GM12878 (cell line): ENCODE measurements at regions not wholly inside any gene's neighbourhood (a gene's known extent, or its start where the extent isn't known, plus 50 kb on each side); places are given as distances from the start of the nearest gene placed in this dataset.

Experiments
- ATAC-seq: fragments of 200-7000 bp; cut with Tn5 transposase; 3 replicates; pipeline ENCODE4 v1.9.1; 2020; ENCODE audit warnings: mild to moderate bottlenecking, moderate library complexity
- BruUV-seq: library from RNA; stranded (reverse); fragments of 400-500 nt; replicated peaks from 2 replicates; lab custom pipeline; 2021; lab: Mats Ljungman, UMichigan
- CTCF ChIA-PET: fragments of 300-600 bp; sonication (Branson Sonifier 250); formaldehyde crosslinking; extraction: SDS; loops from one replicate; lab custom pipeline; 2021; ENCODE audit warnings: inconsistent platforms; lab: Yijun Ruan, JAX
- POLR2A ChIA-PET: fragments of 350-600 bp; formaldehyde crosslinking; extraction: SDS; loops from one replicate; lab custom pipeline; 2021; ENCODE audit warnings: inconsistent platforms; lab: Charles Lee
- RAD21 ChIA-PET: fragments of 300-600 bp; sonication (Branson Sonifier 250); formaldehyde crosslinking; loops from one replicate; lab custom pipeline; 2023; ENCODE audit warnings: antibody characterized with exemption; ENCODE audit not compliant: unreplicated experiment; lab: Charles Lee
- SMC1A ChIA-PET: fragments of 300-600 bp; sonication (Branson Sonifier 250); formaldehyde crosslinking; loops from one replicate; lab custom pipeline; 2023; ENCODE audit not compliant: unreplicated experiment, uncharacterized antibody; lab: Charles Lee
- DNase-seq: peaks from one replicate; pipeline ENCODE4 v3.0.0-alpha.2; 2011; ENCODE audit warnings: low read depth, low spot score
- FAIRE-seq: peaks from 3 replicates; lab custom pipeline; 2011; peaks lifted over from hg19 to GRCh38; lab: Jason Lieb, UNC
- H2AFZ ChIP-seq: 2 replicates; pipeline ENCODE4 v1.6.0; 2011; ENCODE audit warnings: low read depth, low read length, control low read depth; ENCODE audit not compliant: control insufficient read depth
- H3K27ac ChIP-seq: 2 replicates; pipeline ENCODE4 v1.5.1; 2011; ENCODE audit warnings: control low read depth; ENCODE audit not compliant: control insufficient read depth, insufficient read depth
- H3K27me3 ChIP-seq, 2 experiments: replicated peaks in 1 of 2; 2 replicates each; pipeline versions ENCODE4 v1.6.0 to v1.6.1; 2011; ENCODE audit warnings: low read length in 1 of 2; ENCODE audit not compliant: control insufficient read depth in 2 of 2, insufficient read depth in 2 of 2
- H3K36me3 ChIP-seq, 2 experiments: 2 replicates each; pipeline ENCODE4 v1.5.1; 2011; ENCODE audit warnings: low read length in 1 of 2; ENCODE audit not compliant: control insufficient read depth in 2 of 2, insufficient read depth in 2 of 2
- H3K4me1 ChIP-seq: 2 replicates; pipeline ENCODE4 v1.6.1; 2011; ENCODE audit warnings: mild to moderate bottlenecking, low read length, moderate library complexity, mixed read lengths; ENCODE audit not compliant: control insufficient read depth, insufficient read depth
- H3K4me2 ChIP-seq: 2 replicates; pipeline ENCODE4 v1.6.0; 2011; ENCODE audit warnings: control low read depth; ENCODE audit not compliant: control insufficient read depth, insufficient read depth
- H3K4me3 ChIP-seq: fragments of 200-600 bp; sonication (generic); 2 replicates; pipeline ENCODE4 v1.5.1; 2016
- H3K79me2 ChIP-seq: 2 replicates; pipeline ENCODE4 v1.6.0; 2011; ENCODE audit warnings: low read length; ENCODE audit not compliant: control insufficient read depth, insufficient read depth
- H3K9ac ChIP-seq: 2 replicates; pipeline ENCODE4 v1.8.0; 2011; ENCODE audit warnings: low read length, control low read depth, mixed read lengths; ENCODE audit not compliant: control insufficient read depth, insufficient read depth
- H3K9me3 ChIP-seq: replicated peaks from 3 replicates; pipeline ENCODE4 v1.5.1; 2011; ENCODE audit warnings: mild to moderate bottlenecking, low read length; ENCODE audit not compliant: control insufficient read depth, insufficient read depth
- H4K20me1 ChIP-seq: 2 replicates; pipeline ENCODE4 v1.6.0; 2011; ENCODE audit not compliant: control insufficient read depth, insufficient read depth
- BMI1 ChIP-seq: fragments of 450-650 bp; IDR thresholded peaks from 2 replicates; pipeline ENCODE4 v1.6.1; 2016; ENCODE audit warnings: mild to moderate bottlenecking, moderate library complexity, borderline replicate concordance
- NBN ChIP-seq: fragments of 450-650 bp; IDR thresholded peaks from 2 replicates; pipeline ENCODE4 v1.6.1; 2016
- NFXL1 ChIP-seq: fragments of 450-650 bp; IDR thresholded peaks from 2 replicates; pipeline ENCODE4 v1.6.1; 2017; ENCODE audit warnings: antibody characterized with exemption, mild to moderate bottlenecking, borderline replicate concordance
- NKRF ChIP-seq: fragments of 450-650 bp; conservative IDR thresholded peaks from 2 replicates; pipeline ENCODE4 v1.6.1; 2017; ENCODE audit warnings: mild to moderate bottlenecking, moderate library complexity
- PAX8 ChIP-seq: fragments of 450-650 bp; IDR thresholded peaks from 2 replicates; pipeline ENCODE4 v1.6.1; 2017; ENCODE audit warnings: mild to moderate bottlenecking, moderate library complexity
- POU2F2 ChIP-seq: IDR thresholded peaks from 3 replicates; pipeline ENCODE4 v1.6.1; 2011; ENCODE audit warnings: low read depth, mild to moderate bottlenecking, low read length, borderline replicate concordance
- SREBF2 ChIP-seq: IDR thresholded peaks from 2 replicates; pipeline ENCODE4 v1.6.1; 2012; ENCODE audit warnings: mild to moderate bottlenecking, low read length
- SUZ12 ChIP-seq: fragments of 200-600 bp; sonication (generic); IDR thresholded peaks from one replicate; pipeline ENCODE4 v1.6.1; 2018; ENCODE audit warnings: antibody characterized with exemption, mild to moderate bottlenecking; ENCODE audit not compliant: unreplicated experiment
- ZBTB33 ChIP-seq: fragments of 450-650 bp; IDR thresholded peaks from 2 replicates; pipeline ENCODE4 v1.6.1; 2017; ENCODE audit warnings: mild to moderate bottlenecking
- ZNF384 ChIP-seq: IDR thresholded peaks from 2 replicates; pipeline ENCODE4 v1.6.1; 2012; ENCODE audit warnings: low read depth, mild to moderate bottlenecking, low read length, improper control_type of control experiment, borderline replicate concordance
- in situ Hi-C: fragments of 300-500 bp; cut with MboI; formaldehyde crosslinking; loops from 9 replicates; pipeline ENCODE4 v1.14.3; 2018; ENCODE audit warnings: mixed read lengths
- intact Hi-C: fragments of 100-400 bp; cut with micrococcal nuclease; formaldehyde crosslinking; loops from one replicate; pipeline ENCODE4 v1.14.2; 2022; ENCODE audit not compliant: unreplicated experiment

GRCh38 chrX:116281106-116281505 lies 110.6 kb downstream of the AGTR2 start (continued):
- no peak for TF ChIP-seq NKRF

- CTCF ChIA-PET: no interaction called here
- Histone ChIP-seq H3K9ac (no peak overlapping the region), H3K4me3 (no peak overlapping the region), H3K4me1 (no peaks in the 10 kb centered on the region), H3K27me3 (no peaks in the 10 kb centered on the region), H3K4me2 (no peak overlapping the region), H3K79me2 (no peaks in the 10 kb centered on the region), H4K20me1 (no peaks in the 10 kb centered on the region), H2AFZ (no peak overlapping the region), H3K9me3 (no peaks in the 10 kb centered on the region), H3K27ac (no peak overlapping the region), H3K36me3 (no peaks in the 10 kb centered on the region)
- POLR2A ChIA-PET: no interaction called here
- ATAC-seq (no peak), FAIRE-seq (no peak), DNase-seq (no peak)
- TF ChIP-seq SREBF2 (no peak), NFXL1 (no peak), POU2F2 (no peak), BMI1 (no peak), NBN (no peak), ZBTB33 (no peak), ZNF384 (no peak), PAX8 (no peak), SUZ12 (no peak)
- SMC1A ChIA-PET: no interaction called here
- intact Hi-C loops: no loop called here
- in situ Hi-C loops: no loop called here
- BruUV-seq: no TSS peak
- RAD21 ChIA-PET: no interaction called here
Measured at GRCh38 chrX:116282751-116283150, 112.2 kb downstream of the AGTR2 start.
